ENCODE measurements at regions not wholly inside any gene's neighbourhood (a gene's known extent, or its start where the extent isn't known, plus 50 kb on each side); places are given as distances from the start of the nearest gene placed in this dataset.
"Not testable (repeated sequence)": the region's sequence is repeated elsewhere in the genome, so short reads cannot be mapped to it uniquely, and the experiment has no call there.

DNA sequence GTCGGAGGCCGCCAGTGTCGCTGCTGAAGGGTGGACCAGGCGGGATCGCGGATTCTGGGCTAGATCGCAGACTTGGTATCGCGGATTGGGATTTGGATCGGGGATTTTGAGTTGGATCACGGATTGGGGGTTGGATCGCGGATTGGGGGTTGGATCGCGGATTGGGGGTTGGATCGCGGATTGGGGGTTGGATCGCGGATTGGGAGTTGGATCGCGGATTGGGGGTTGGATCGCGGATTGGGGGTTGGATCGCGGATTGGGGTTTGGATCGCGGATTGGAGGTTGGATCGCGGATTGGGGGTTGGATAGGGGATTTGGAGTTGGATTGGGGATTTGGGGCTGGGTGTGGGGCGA lies 93.1 kb upstream of the THOC3 start:
- DNase-seq = not testable (repeated sequence)

DNA sequence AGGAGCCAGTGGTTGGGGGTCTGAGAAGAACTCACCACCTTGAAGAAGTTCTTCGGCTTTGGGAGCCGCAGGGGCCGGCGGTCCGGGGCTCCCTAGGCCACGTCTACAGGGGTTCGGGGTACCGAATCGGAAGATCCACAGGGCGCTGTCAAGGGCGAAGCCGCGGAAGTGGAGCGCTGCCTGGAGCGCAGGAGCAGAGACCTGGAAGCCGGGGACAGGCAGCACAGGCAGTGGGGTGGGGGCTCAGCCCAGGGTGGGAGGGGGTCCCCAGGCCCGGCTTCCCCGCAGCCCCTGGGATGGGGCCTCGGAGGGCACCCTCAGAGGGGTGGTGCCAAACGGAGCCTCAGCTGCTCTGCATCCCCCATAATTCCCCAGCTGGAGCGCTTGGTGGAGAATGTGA lies 93.5 kb upstream of the THOC3 start:
- DNase-seq = not testable (repeated sequence)

DNA sequence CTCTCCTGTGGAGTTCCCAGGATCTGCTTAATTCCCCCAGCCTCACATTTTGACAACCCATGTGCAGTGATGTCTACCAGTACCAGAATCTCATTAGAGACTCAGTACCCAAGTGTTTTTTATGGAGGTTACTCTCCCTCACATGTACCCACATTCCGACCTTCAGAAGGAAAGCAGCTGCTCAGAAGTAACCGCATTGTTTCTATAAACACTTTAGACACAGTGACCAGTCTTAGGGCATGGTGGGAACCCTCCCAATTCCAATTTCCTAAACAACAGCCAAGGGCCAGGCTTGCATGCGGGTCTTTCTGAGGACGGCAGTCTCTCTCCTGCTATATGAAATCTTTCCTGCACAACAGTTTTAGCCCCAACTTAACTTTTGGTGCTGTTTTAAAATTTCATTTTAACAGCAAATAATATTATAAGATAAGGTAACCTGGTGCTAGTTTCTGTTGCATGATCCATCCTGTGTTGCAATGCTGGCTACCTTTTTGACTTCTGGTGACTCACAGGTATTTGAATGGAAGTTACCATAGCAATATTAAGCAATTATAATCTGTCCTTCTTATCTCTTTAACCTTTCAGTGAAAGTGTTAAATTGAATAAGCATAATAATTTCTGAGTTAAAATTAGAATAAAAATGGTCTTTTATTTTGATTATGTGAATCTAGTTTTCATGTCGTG lies 98.3 kb upstream of the THOC3 start:
- not testable (repeated sequence) for DNase-seq

DNA sequence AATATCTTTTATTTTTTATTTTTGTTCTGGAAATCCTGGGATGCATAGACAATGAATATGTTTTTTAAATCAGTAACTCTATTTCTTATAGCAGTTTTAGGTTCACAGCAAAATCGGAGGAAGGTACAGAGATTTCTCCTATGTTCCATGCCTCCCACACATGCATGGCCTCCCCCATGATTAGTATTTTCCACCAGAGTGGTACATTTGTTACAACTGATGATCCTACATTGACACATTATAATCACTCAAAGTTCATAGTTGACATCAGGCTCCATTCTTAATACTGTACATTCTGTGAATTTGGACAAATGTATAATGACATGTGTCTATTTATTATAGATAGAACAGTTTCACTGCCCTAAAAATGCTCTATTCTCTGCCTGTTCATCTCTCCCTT lies 99.0 kb upstream of the THOC3 start:
- DNase-seq = not testable (repeated sequence)

DNA sequence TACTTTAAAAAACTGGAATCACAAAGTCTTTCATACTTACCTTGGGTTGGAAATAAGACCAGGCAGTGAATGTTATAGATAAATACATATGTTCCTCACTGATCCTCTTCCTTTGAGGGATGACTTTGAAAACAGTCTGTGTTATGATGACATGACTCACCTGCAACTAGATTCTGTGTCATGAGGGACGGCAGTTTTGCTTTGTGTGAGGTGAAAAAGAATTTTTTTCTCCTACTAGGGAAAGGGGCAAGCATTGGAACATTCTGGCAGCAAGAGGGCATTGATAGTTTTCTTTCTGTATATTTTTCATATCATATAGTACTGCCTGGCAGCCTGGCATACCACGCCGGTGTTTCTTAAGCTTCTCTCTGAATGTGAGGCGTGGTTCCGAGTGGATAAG lies 99.8 kb upstream of the THOC3 start:
- not testable (repeated sequence) for DNase-seq

DNA sequence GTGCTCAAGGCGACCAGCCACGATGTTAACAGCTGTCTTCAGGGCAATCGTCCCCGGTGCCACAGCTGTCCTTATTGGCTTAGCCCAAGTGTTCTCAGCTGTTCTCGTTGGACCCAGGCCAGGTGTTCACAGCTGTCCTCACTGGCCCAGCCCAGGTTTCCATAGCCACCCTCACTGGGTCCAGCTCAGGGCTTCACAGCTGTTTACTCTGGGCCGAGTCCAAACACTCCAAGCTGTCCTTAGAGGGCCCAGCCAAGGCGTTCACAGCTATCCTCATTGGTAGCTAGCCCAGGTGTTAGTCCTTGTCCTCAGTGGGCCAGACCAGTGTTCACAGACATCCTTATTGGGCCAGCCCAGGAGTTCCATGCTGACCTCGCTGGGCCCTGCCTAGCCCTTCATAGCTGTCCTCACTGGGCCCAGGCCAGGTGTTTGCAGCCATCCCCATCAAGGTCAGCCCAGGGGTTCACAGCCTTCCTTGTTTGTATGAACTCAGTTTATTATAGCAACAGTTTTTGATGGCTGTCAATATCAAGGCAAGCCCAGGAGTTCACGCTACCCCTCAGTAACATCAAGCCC lies 106.0 kb upstream of the THOC3 start:
- not testable (repeated sequence) for DNase-seq

DNA sequence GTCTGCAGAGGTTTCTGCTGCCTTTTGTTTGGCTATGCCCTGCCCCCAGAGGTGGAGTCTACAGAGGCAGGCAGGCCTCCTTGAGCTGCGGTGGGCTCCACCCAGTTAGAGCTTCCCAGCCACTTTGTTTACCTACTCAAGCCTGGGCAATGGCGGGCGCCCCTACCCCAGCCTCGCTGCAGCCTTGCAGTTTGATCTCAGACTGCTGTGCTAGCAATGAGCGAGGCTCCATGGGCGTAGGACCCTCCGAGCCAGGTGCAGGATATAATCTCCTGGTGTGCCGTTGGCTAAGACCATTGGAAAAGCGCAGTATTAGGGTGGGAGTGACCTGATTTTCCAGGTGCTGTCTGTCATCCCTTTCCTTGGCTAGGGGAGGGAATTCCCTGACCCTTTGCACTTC lies 115.6 kb upstream of the THOC3 start:
- DNase-seq = not testable (repeated sequence)

DNA sequence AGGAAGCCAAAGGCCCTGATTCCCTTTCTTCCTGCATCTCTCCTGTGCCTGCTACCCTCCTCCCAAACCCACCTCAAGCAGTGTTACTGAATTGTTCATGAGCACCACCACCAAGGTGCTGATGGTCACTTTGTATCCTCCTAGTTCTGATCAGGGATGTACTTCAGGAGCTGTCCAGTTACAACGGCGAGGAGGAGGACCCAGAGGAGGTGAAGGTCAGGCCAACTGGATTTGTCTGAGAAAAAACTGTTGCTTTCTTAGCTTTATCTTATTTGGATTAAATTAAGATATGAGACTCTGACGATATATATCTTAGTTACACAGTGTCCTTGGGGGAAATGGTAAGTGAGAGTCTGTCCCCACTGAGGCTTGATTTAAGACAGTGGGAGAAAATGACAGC lies 135.0 kb upstream of the THOC3 start:
- not testable (repeated sequence) for DNase-seq

DNA sequence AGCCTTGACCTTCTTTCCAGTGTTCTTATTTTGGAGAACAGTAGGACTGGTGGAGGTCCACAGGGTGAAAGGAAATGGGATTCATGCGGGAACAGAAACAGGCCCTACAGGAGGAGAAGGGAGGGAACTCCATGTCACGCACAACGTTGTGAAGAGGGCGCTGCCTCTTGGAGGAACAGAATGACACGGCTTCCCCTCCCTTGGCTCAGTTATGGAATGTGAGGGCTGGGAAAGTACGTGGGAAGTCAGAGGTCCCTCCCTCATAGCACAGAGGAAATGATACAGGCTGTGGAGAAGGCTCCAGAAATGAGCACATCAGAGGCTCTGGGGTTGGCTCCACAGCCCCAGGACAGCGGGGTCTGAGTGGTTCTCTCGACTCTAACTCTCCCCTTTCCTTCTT lies 125.3 kb upstream of the SIMC1 start:
- not testable (repeated sequence) for DNase-seq

DNA sequence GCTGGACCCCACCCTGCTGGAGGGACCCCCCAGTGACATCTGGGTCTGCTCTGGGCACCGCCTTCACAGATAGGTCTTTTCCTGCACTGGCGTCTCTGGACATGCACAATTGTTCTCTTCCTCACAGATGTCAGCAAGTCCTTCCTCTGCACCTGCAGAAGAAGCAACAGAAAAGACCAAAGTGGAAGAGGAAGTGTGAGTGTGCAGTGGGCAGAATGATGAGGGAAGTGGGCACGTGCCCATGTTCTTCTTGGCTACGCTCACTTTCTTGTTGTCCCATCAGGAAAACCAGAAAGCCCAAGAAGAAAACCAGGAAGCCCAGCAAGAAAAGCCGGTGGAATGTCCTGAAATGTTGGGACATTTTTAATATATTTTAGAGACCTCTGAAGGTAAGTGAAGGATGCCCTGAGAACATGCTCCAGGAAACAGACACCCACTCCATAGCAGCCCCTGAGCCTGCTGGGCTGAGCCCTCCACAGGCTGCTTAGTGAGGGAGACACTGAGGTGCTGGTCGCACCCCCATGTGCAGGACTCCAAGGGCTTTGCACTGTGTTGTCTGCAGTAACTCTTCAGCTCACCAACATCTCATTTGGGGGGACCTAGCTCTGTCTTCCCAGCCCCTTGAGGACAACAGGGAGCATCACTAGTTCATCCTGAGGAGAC lies 124.4 kb upstream of the SIMC1 start:
- DNase-seq = not testable (repeated sequence)

DNA sequence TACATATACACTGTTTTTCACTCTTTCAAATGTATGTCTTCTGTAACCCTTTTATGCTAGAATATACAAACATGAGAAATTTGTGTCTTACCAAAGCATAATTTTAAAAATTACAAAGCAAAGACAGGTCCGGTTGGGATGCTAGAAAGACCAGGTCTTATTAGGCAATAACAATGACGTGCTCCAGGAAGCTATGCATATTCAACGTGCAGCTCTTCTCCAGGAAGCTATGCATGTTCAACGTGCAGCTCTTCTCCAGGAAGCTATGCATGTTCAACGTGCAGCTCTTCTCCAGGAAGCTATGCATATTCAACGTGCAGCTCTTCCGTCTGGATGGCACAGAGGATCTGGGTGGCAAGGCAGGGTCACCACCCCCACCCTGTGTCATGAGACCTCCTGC lies 123.4 kb upstream of the SIMC1 start:
- not testable (repeated sequence) for DNase-seq

DNA sequence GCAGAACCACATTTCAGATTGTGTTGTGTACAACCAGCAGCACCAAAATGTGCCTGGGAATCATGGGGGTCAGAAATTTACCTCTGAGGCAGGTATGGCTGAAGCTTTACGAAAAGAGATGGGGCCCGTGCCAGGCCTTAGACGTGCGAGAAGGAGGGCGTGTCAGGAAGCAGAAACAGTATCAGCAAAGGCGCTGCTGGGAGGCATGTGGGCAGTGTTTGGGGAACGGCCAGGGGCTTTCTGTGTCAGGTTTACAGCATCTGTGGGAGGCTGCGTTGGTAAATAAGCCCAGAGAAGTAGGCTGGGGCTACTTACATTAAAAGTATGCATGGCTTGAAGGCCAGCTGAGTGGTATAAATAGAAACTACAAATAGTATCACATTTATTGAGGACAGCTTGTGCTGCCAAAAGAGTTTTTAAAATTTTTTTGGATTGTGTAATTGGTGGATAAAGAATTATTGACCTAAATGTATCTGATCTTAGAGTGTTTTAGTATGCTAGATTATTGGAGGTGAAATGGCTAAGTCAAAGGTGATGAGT lies 120.5 kb upstream of the SIMC1 start:
- not testable (repeated sequence) for DNase-seq

DNA sequence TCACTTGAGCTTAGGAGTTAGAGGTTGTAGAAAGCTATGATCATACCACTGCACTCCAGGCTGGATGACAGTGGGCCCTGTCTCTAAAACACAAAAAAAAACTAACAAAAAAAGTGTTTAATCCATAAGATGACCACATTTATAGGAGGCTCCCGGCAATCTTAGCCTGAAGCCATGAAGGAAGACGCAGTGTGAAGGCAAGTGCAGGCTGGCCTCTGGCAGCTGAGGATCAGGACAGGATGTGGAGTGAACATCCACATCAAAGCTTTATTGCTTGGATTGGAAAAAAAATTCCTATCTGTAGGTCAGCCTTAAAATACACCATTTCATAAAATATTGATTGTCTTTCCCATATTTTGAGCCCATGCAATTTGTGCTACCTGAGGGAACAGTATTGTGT lies 115.9 kb upstream of the SIMC1 start:
- not testable (repeated sequence) for DNase-seq

DNA sequence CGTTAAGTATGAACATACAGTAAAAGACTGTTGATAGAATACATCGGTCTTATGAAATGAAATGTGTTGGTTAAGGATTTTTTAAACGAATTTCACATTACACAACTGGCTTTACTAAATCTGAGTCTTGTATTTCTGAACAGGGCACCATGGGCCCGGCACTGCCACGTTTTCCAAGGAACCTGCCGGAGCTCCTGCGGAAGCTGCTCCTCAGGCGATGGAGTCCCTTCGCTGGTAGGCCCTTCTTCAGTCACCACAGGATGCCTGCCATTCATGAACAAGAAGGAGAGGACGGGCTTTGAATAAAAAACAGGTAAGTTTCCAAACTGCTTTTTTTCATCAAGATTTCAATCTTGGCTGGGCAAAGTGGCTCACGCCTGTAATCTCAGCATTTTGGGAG lies 114.1 kb upstream of the SIMC1 start:
- DNase-seq = not testable (repeated sequence)

DNA sequence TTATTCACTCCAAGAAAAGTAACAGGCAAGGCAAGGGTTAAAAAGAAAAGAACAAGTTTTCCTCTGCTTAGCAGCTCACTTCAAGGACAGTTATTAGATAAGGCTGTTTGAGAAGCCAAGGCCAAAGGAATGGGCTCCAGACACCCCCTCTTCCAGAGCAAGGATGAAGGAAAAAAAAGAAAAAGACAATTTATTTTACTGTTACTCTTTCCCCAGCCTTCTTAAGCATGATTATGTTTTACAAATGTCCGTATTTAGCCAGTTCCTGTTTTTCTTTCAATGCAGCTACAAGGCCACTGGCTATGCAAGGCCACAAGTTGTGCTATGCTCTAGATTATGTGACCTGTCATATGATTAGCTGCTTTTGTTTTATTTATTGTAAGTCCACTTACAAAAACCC lies 106.5 kb upstream of the SIMC1 start:
- DNase-seq = no peak

DNA sequence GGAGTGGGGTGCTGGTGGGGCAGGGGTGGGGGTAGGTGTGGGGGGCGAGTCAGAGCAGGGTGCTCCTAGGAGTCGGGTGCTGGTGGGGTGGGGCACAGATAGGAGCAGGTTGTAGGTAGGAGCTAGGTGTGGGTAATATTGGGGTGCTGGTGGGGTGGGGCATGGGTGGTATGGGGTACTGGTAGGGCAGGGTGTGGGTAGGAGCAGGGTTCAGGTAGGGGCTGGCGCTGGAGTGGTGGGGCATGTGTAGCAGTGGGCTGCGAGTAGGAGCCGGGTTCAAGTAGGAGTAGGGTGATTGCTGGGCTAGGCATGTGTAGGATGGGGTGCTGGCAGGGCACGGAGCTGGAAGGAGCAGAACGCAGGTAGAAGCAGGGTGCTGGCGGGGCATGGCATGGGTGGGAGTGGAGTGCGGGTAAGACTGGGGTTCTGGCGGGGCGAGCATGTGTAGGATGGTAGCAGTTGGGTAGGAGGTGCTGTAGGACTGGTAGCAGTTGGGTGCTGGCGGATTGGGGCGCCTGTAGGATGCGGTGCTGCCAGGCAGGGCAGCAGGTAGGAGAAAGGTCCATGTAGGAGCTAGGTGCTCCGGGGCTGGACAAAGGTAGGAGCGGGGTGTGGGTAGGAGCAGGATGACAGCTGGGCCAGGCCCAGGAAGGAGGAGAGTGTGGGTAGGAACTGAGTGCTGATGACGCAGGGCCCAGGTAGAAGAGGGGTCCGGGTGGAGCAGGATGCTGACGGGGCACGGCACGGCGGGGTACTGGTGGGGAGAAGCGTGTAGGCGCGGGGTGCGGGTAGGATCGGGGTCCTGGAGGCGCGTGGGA lies 105.5 kb upstream of the SIMC1 start:
- DNase-seq = no peak

DNA sequence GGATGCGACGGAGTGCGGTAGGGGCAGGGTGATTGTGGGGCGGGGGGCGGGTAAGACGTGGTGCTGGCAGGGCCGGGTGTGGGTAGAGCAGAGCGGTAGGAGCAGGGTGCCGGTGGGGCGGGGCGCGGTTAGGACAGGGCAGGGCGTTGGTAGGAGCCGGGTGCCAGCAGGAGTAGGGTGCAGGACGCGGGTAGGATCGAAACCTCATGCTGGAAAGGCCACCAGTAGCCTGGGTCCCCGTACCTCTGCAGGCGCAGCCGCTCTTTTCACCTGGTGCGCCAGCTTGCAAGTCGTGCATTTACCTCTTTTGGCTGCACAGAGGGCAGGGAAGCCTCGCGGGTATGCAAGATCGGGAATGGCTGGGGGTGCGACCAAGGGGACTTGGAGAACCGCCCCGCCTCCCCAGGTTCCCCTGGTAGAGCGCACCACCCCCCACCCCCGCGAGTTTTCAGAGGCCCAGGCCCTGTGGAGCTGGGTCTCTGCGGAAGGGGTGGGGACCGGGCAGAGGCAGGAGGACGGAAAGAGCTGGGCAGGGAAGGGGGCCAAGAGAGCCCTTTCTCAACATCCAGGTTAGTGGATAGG lies 104.8 kb upstream of the SIMC1 start:
- no peak for DNase-seq

DNA sequence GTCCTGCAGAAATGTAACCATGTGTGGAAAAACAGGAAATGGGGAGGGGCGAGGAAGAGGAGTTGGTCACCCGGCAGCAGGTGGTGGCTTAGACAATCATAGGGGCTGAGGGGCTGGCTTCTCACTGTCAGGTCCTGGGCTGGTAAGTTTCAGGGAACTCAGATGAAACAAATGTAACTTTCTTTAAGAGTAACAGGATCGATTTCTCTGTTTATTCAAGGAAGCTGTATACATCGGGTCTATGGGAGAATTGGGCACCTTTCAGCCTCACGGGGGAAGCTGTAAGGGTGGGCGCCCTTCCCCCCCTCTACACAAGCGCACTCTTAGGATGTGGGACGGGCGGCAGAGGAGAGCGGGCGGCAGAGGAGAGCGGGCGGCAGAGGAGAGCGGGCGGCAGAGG lies 104.3 kb upstream of the SIMC1 start:
- DNase-seq = no peak

DNA sequence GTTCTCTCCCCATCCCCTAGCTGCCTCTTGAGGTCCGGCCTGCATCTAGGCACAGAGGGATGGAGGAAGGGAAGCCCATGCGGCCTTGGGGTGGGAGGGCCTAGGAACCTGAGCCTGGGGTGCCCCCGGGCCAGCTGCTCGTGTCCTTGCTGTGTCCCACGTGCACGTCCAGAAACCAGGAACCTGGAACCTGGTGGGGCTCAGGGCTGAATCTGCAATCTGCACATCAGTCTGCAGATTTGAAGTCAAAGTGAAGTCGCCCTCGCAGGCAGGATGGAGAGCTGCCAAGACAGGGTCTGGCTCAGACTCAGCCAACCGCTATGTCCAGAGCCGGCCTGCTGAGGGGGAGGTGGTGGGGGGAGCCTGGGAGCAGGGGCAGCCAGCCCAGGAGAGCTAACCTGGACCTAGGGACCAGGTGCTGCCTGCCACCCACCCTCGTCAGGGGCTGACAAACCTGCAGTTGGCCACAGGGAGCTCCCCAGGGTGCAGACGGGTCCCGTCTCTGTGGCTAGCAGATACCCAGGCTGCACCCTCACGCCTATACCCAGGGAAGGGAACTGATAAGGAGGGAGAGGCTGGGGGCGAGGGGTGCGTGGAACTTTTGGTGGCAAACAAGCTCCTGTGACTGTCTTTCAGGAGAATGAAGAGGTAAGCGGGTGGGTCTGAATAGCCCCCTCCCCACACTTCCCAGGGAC lies 103.5 kb upstream of the SIMC1 start:
- DNase-seq = no peak

DNA sequence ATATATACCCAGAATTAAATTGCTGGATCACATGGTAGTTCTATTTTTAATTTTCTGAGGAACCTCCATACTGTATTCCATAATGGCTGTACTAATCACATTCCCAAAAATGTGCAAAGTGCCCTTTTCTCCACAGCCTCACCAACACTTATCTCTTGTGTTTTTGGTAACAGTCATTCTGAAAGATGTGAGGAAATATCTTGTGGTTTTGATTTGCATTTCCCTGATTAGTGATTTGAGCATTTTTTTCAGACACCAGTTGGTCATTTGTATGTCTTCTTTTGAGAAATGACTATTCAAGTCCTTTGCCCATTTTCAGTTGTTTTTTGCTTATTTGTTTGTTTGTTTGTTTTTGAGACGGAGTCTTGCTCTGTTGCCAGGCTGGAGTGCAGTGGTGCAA lies 98.1 kb upstream of the SIMC1 start:
- DNase-seq = not testable (repeated sequence)

DNA sequence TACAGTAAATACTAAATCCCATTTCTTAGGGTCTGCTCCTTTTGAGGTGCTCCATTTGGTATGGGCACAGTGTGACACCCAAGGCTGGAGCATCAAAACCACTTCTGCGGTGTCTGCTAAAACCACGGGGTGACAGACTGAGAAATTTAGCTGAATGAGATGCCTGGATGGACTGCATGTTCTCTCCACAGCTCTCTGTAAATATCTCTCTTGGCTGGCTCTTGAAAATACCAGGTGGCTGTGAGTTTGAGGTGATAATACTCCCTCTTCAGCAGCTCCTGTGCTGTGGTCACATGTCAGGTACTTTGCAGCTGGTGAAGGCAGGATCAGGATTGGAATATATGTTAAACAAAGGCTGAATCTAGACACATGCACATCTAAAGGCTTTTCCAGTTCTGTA lies 93.7 kb upstream of the SIMC1 start:
- DNase-seq = peak; percentile 15

DNA sequence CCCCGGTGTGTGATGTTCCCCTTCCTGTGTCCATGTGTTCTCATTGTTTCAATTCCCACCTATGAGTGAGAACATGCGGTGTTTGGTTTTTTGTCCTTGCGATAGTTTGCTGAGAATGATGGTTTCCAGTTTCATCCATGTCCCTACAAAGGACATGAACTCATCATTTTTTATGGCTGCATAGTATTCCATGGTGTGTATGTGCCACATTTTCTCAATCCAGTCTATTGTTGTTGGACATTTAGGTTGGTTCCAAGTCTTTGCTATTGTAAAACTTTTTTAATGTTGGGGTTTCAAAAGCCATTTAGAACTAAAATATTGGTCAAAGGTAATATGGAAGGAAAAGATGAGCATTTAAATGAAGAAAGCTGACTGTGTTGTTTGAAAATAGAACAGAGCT lies 88.3 kb upstream of the SIMC1 start:
- DNase-seq = not testable (repeated sequence)
